ENCODE measurements at regions not wholly inside any gene's neighbourhood (a gene's known extent, or its start where the extent isn't known, plus 50 kb on each side); places are given as distances from the start of the nearest gene placed in this dataset.
"Not testable (repeated sequence)": the region's sequence is repeated elsewhere in the genome, so short reads cannot be mapped to it uniquely, and the experiment has no call there.

- TF ChIP-seq, protein P1, sequence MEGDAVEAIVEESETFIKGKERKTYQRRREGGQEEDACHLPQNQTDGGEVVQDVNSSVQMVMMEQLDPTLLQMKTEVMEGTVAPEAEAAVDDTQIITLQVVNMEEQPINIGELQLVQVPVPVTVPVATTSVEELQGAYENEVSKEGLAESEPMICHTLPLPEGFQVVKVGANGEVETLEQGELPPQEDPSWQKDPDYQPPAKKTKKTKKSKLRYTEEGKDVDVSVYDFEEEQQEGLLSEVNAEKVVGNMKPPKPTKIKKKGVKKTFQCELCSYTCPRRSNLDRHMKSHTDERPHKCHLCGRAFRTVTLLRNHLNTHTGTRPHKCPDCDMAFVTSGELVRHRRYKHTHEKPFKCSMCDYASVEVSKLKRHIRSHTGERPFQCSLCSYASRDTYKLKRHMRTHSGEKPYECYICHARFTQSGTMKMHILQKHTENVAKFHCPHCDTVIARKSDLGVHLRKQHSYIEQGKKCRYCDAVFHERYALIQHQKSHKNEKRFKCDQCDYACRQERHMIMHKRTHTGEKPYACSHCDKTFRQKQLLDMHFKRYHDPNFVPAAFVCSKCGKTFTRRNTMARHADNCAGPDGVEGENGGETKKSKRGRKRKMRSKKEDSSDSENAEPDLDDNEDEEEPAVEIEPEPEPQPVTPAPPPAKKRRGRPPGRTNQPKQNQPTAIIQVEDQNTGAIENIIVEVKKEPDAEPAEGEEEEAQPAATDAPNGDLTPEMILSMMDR (IDR thresholded peaks at IDR 0.05) = no peak
- Histone ChIP-seq H3K36me3 (no peaks in the 10 kb centered on the region), H3K4me3 (no peak overlapping the region), H3K27ac (no peak overlapping the region), H3K4me1 (no peaks in the 10 kb centered on the region), H3K9me3 (no peaks in the 10 kb centered on the region), H3K27me3 (no peaks in the 10 kb centered on the region)
- intact Hi-C loops (cut with DNase I; ENCODE audit: low total_unique reads) = no loop called here
- no peak for DNase-seq
Observed at GRCh38 chr6:19394687-19395086, 442.5 kb upstream of the ID4 start.

DNA sequence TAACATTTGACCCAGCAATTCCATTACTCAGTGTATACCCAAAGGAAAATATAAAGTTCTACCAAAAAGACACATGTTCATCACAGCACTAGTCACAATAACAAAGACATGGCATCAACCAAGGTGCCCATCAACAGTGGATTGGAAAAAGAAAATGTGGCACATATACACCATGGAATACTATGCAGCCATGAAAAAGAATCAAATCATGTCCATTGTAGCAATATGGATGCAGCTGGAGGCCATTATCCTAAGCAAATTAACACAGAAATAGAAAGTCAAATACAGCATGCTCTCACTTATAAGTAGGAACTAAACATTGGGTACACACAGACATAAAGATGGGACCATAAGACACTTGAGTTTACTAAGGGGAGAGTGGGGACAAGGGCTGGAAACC lies 441.9 kb upstream of the ID4 start:
- intact Hi-C loops (cut with DNase I; ENCODE audit: low total_unique reads) = no loop called here
- TF ChIP-seq, protein P1 (IDR thresholded peaks at IDR 0.05) = no peak
- no peaks in the 10 kb centered on the region for H3K36me3 ChIP-seq

DNA sequence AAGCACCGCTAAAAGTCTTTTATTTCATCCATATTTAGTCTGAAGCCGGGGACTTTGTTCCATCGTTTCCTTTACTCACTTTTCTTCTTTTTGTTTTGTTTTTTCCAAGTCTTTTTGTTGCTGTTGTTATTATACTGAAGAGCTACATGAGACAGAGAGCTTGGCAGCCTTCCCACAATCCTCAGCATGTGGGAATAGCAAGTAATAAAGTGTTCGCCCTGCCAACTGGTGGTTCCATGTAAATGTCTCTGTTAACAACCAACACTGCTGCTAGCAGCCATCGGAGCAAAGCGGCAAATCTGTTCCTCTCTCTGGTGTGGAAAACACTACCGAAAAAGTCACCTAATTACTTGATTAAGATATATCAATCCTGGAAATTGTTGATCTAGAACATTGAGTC lies 437.8 kb upstream of the ID4 start:
- H3K27ac ChIP-seq = no peak overlapping the region
- no peak overlapping the region for H3K4me3 ChIP-seq
- peak in 1 of 2 donors; percentile 23 for DNase-seq
- intact Hi-C loops (cut with DNase I; ENCODE audit: low total_unique reads) = no loop called here
- no peaks in the 10 kb centered on the region for H3K27me3 ChIP-seq
- TF ChIP-seq, protein P1 (IDR thresholded peaks at IDR 0.05) = no peak
- no peaks in the 10 kb centered on the region for H3K36me3 ChIP-seq
- peaks cover 0 to 9% (median 3%) of the 10 kb centered on the region in 3 donors for H3K9me3 ChIP-seq
- H3K4me1 ChIP-seq = no peaks in the 10 kb centered on the region

More for the DNA sequence above, 441.9 kb upstream of the ID4 start:
- DNase-seq = no peak
- no peaks in the 10 kb centered on the region for H3K9me3 ChIP-seq
- no peak overlapping the region for H3K27ac ChIP-seq
- no peak overlapping the region for H3K4me3 ChIP-seq
- H3K4me1 ChIP-seq = no peaks in the 10 kb centered on the region
- no peaks in the 10 kb centered on the region for H3K27me3 ChIP-seq

GRCh38 chr6:19404884-19405283 lies 432.3 kb upstream of the ID4 start:
- H3K27me3 ChIP-seq; intact Hi-C loops (cut with DNase I; ENCODE audit: low total_unique reads); H3K27ac ChIP-seq; H3K36me3 ChIP-seq; H3K4me3 ChIP-seq; DNase-seq: not testable (repeated sequence)
- Histone ChIP-seq H3K9me3 (peaks cover 0 to 23% (median 5%) of the 10 kb centered on the region in 3 donors), H3K4me1 (peaks cover 0 to 13% (median 5%) of the 10 kb centered on the region in 4 donors)

DNA sequence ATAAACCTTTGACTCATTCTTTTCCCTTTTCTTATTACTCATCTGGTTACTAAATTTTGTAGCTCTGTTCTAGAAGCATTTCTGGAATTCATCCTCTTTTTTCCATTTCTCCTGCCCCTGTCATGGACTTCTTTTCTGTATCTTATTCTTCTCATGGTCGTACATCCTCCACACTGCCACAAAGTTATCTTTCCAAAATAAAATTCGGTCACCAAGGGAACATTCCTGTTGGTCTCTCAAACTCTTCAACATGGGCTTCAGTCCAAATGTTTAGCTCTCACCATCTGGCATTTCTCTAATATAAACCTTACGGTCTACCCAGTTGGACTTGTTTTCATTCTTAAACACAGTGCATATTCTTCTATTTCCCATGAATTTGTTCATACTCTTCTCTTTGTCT lies 428.8 kb upstream of the ID4 start:
- TF ChIP-seq, protein P1 (IDR thresholded peaks at IDR 0.05) = no peak
- Histone ChIP-seq H3K27me3 (no peaks in the 10 kb centered on the region), H3K4me1 (peaks cover 0 to 13% (median 7%) of the 10 kb centered on the region in 4 donors), H3K4me3 (no peak overlapping the region), H3K27ac (peak overlapping the region in 1 of 2 donors; percentile 7), H3K36me3 (no peaks in the 10 kb centered on the region), H3K9me3 (peaks cover 0 to 23% (median 5%) of the 10 kb centered on the region in 3 donors)
- DNase-seq = no peak
- intact Hi-C loops (cut with DNase I; ENCODE audit: low total_unique reads) = no loop called here

DNA sequence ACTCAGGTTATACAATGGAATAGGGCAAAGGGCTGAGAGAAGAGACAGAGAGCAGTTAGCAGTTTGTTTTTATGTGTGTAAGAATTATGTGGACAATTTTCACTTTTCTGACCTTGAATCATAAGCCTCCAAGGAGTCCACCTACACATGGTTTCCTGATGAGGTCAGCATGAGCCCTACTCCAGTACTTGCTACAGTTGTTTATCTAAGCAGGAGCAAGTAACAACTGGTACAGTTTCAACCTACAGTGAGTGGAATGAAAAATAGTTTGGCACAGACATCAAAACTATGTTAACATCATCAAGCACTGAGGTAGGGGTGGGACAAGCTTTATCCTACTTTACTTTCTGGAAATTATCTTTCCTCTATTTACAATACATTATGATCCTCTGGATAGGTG lies 426.7 kb upstream of the ID4 start:
- TF ChIP-seq, protein P1 (IDR thresholded peaks at IDR 0.05) = no peak
- Histone ChIP-seq H3K4me3 (no peak overlapping the region), H3K27ac (no peak overlapping the region), H3K36me3 (no peaks in the 10 kb centered on the region), H3K27me3 (no peaks in the 10 kb centered on the region), H3K9me3 (peaks cover 0 to 3% (median 0%) of the 10 kb centered on the region in 3 donors), H3K4me1 (peaks cover 0 to 13% (median 7%) of the 10 kb centered on the region in 4 donors)
- intact Hi-C loops (cut with DNase I; ENCODE audit: low total_unique reads) = no loop called here
- DNase-seq = no peak

Data from tibial artery (tissue), 4 donors.